ENCODE measurements at regions not wholly inside any gene's neighbourhood (a gene's known extent, or its start where the extent isn't known, plus 50 kb on each side); places are given as distances from the start of the nearest gene placed in this dataset.

DNA sequence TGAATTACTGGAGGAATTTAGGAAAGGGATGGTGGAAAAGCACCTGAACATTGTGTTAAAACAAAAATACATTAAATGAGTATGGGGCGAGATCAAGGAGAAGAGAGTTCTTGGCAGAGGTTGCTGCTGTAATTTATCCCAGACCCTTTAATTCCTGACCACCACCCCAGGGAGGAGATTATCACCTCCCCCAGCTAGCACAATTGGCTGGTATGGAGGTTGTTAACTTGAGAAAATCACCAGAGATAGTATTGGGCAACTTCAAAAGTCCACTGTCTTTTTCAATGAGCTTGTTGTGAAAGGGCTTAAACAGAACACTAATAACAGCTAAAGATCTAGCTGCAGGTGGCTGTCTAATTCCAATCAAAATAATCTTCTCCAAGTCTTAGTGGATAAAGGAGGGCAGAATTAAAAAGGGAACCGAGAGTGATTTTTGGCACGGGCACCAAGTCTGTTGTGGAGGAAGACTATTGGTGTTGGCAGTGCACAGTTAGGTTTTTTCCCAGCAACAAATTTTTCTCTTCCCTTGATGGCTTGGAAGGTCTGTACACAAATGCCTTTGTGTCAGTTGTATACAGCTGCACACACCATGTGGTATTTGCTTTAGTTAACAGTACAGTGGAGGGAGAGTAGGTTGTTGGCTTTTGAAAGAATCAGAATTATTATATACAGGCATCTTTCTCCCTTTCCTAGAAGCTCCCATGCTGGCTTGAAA lies 289.5 kb downstream of the SLC4A3 start:
- TF ChIP-seq, protein P1, sequence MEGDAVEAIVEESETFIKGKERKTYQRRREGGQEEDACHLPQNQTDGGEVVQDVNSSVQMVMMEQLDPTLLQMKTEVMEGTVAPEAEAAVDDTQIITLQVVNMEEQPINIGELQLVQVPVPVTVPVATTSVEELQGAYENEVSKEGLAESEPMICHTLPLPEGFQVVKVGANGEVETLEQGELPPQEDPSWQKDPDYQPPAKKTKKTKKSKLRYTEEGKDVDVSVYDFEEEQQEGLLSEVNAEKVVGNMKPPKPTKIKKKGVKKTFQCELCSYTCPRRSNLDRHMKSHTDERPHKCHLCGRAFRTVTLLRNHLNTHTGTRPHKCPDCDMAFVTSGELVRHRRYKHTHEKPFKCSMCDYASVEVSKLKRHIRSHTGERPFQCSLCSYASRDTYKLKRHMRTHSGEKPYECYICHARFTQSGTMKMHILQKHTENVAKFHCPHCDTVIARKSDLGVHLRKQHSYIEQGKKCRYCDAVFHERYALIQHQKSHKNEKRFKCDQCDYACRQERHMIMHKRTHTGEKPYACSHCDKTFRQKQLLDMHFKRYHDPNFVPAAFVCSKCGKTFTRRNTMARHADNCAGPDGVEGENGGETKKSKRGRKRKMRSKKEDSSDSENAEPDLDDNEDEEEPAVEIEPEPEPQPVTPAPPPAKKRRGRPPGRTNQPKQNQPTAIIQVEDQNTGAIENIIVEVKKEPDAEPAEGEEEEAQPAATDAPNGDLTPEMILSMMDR (IDR thresholded peaks at IDR 0.05 in 2 of 3, conservative IDR thresholded peaks at IDR 0.05 in 1 of 3; ENCODE audit: insufficient read depth in 2 of 3, low read depth in 1 of 3, low read length in 3 of 3): no peak
- no peak for TF ChIP-seq RFX5 (IDR thresholded peaks at IDR 0.05; ENCODE audit: low read depth, low read length)
- TF ChIP-seq BDP1 (IDR thresholded peaks at IDR 0.05; ENCODE audit: insufficient read depth, insufficient read length): no peak
- TF ChIP-seq, protein P2, sequence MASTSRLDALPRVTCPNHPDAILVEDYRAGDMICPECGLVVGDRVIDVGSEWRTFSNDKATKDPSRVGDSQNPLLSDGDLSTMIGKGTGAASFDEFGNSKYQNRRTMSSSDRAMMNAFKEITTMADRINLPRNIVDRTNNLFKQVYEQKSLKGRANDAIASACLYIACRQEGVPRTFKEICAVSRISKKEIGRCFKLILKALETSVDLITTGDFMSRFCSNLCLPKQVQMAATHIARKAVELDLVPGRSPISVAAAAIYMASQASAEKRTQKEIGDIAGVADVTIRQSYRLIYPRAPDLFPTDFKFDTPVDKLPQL (IDR thresholded peaks at IDR 0.05; ENCODE audit: extremely low read depth, insufficient read length): no peak
- no peak for TF ChIP-seq TAF15 (IDR thresholded peaks at IDR 0.05; ENCODE audit: low read depth, low read length)
- no peak for TF ChIP-seq FOXM1 (IDR thresholded peaks at IDR 0.05; ENCODE audit: low read depth)
- TF ChIP-seq FOXM1 (CRISPR knock-in tag; IDR thresholded peaks at IDR 0.05; ENCODE audit: low read depth): no peak
- no peak for TF ChIP-seq NFE2L1 (tag; IDR thresholded peaks at IDR 0.05; ENCODE audit: borderline replicate concordance, low read depth)
- TF ChIP-seq POLR2AphosphoS2 (IDR thresholded peaks at IDR 0.05; ENCODE audit: low read length): no peak

All from K562 (cell line).